ENCODE measurements at regions not wholly inside any gene's neighbourhood (a gene's known extent, or its start where the extent isn't known, plus 50 kb on each side); places are given as distances from the start of the nearest gene placed in this dataset.
"Not testable (repeated sequence)": the region's sequence is repeated elsewhere in the genome, so short reads cannot be mapped to it uniquely, and the experiment has no call there.

DNA sequence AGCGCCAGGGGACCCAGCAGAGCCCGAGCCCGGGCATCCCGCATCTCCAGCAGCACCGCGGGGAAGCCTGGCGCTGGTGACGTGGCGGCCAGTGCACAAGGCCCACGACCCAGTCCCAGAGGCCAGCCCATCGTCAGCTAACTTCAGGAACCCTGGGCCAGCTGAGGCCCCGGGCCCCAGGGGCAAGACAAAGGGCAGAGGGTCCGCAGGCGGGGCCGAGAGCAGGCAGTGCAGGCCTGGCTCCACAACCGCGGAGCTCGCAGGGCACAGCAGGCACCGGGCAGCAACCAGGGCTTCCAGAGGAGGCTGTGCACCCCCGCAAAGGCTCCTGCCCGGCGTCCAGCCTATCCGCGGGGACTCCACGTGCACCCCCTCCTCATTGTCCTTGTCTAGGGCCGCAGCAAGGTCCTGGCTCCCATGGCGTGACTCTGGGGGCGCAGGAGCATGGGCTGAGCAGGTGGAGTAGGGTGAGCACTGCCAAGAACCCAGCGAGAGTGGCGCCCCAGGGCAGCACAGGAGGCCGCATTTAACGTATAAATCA lies 352.5 kb downstream of the KCNJ18 start:
- intact Hi-C loops (cut with DNase I); DNase-seq (ENCODE audit: low spot score): not testable (repeated sequence)

DNA sequence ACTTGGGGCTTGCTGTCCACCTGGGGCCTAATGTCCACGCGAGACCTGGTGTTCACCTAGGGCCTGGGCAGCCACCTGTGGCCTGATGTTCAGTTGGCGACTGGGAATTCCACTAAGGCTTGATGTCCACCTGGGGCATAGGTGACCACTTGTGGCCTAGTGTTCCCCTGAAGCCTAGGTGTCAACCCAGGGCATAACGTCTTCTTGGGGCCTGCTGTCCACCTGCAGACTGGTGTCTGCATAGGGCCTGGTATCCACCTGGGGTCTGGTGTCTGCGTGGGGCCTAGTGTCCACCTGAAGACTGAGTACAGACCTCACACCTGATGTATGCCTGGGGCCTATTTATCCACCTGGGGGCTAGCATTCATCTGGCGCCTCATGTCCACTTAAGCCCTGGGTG lies 355.2 kb downstream of the KCNJ18 start:
- DNase-seq (ENCODE audit: low spot score): not testable (repeated sequence)

DNA sequence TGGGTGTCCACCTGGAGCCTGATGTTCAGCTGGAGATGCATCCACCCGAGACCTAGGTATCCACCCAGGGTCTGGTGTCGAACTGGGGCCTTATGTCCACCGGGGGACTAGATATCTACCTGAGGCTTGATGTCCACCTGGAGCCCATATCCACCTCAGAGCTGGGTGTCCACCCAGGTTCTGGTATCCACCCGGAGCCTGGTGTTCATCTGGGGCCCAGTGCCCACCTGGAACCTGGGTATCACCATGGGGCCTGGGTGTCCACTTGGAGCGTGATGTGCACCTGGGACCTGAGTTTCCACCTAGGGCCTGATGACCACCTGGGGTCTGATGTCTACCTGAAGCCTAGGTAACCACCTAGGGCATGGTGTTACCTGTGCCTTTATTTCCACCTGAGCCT lies 355.9 kb downstream of the KCNJ18 start:
- intact Hi-C loops (cut with DNase I); DNase-seq (ENCODE audit: low spot score): not testable (repeated sequence)

More for the DNA sequence above, 355.2 kb downstream of the KCNJ18 start:
- intact Hi-C loops (cut with DNase I): not testable (repeated sequence)

DNA sequence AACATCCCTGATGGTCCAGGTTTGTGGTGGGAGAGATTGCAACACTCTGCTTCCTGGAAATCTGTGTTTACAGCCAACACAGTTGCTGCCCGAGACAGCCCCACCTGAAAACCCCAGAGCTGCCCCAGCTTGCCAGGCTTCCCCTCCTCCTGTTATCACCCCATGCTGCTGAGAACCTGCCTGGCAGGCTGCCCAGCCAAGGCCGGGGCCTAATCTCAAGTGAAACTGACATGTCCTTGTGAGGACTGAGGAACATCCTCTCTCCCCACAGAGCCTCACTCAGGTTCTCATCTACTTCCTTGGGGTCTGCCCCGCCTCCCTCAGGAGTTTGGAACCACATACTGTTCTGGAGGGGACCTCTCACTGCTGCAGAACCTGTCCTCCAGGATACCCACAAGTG lies 358.4 kb downstream of the KCNJ18 start:
- DNase-seq (ENCODE audit: low spot score); intact Hi-C loops (cut with DNase I): not testable (repeated sequence)

DNA sequence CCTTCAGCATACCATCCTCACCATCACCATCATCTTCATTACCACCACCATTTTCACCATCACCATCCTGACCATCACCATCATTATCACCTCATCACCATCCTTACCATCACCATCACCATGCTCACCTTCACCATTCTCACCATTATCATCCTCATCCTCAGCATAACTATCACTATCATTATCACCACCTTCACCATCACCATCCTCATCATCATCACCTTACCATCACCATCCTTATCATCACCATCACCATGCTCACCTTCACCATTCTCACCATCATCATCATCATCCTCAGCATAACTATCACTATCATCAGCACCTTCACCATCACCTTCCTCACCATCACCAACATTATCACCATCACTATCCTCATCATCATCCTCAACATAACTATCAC lies 360.4 kb downstream of the KCNJ18 start:
- intact Hi-C loops (cut with DNase I); DNase-seq (ENCODE audit: low spot score): not testable (repeated sequence)

DNA sequence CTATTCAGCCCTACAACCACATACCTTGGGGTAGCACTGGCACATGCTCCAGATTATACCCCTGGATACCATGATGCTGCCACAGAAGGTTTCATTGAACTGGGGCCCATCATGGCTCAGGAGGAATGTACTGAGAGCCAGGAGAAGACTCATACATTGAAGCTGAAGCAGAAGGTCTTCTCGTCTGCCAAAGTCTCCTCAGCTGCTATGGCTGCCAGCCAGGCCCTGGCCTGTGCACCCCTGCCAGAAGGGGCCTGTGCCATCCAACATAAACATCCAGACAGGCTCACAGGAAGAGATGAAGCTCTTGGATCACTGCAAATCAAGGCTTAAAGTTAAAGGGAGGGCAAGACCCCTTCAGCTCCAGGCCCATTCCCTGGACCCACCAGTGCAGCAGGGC lies 364.2 kb downstream of the KCNJ18 start:
- DNase-seq (ENCODE audit: low spot score); intact Hi-C loops (cut with DNase I): not testable (repeated sequence)

DNA sequence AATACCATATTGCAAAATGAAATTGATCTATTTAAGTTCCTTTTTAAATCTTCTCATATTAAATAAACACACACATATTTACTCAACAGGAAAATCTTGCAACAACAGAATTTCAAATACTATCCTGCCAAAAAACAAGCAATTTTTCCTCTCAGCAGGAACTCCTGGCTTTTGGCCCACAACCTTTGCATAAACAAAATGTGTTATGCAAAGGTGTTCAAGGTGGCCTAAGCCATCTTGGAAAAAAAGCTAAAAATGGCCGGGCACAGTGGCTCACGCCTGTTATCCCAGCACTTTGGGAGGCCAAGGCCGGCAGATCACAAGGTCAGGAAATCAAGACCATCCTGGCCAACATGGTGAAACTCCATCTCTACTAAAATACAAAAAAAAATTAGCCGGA lies 383.6 kb downstream of the KCNJ18 start:
- DNase-seq (ENCODE audit: low spot score); intact Hi-C loops (cut with DNase I): not testable (repeated sequence)

DNA sequence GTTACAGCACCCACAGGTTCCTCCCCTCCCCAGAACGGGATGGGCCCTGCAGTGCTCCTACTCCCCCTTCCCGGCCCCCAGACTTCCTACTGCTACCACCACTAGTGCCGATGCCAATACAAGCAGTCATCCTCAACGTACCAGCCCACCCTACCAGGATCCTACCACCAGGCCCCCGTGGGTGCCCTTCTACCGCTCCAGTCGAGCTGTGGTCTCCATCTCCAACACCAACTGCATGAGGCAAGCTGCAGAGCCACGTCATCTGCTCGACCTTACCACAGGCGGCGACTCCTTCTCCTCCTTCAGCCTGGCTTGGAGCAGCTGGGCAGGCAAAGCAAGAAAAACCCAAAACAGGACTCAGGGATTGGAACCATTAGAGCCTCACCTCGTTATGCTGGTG lies 396.3 kb downstream of the KCNJ18 start:
- intact Hi-C loops (cut with DNase I); DNase-seq (ENCODE audit: low spot score): not testable (repeated sequence)

DNA sequence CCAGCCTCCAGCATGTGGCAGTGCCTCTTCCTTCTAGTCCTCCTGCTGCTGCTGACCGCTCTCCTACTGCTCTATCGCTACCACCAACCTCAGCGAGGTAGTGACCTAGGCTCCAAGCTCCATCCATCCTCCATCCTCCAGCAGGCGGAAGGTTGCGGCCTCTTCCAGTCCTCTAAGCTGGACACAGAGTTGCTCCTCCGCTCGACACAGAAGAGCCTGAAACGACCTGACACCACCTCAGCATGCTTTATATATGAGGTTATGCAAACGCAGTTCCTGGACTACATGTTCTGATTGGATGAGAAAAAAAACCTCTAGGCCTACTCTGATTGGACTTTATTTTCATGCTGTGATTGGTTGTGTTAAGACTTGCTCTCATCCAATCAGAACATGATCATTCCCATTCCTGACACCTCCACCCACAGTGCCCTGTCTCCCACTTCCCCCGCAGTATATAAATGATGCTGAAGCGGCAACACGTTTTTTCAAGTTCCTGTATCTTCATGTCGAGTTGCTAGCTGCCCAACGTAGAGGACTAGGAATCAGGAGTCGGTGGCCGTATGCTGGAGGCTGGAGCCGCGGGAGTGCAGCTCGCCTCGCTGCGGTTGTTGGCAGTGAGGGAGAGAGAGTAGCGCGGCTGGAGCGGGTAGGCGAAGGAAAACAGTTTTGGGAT lies 398.1 kb downstream of the KCNJ18 start:
- intact Hi-C loops (cut with DNase I): no loop called here
- no peak for DNase-seq (ENCODE audit: low spot score)

DNA sequence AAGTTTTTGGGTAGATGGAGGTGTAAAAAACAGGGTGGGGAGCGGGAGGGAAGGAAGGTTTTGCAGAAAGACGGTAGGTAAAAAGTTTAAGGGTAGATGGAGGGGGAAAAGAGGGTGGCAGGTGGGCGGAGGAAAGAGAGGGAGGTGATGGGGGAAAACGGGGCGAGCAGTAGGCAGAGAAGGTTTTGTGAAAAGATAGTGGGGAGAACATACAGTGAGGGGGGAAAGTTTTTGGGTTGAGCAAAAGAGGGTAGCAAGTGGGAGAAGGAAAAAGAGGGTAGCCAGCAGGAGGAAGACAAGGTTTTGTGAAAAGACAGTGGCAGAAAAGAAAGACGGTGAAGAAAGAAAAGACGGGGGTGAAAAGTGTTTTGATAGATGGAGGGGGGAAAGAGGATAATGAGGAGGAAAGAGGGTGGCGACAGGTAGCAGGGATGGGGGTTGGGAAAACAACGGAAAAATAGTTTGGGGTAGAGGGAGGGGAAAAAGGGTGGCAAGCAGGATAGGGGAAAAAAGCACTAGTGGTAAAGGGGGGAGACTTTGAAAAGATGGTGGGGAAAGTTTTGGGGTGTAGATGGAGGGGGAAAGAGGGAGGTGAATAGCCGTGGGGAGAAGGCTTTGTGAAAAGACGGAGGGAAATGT lies 398.8 kb downstream of the KCNJ18 start:
- DNase-seq (ENCODE audit: low spot score); intact Hi-C loops (cut with DNase I): not testable (repeated sequence)

DNA sequence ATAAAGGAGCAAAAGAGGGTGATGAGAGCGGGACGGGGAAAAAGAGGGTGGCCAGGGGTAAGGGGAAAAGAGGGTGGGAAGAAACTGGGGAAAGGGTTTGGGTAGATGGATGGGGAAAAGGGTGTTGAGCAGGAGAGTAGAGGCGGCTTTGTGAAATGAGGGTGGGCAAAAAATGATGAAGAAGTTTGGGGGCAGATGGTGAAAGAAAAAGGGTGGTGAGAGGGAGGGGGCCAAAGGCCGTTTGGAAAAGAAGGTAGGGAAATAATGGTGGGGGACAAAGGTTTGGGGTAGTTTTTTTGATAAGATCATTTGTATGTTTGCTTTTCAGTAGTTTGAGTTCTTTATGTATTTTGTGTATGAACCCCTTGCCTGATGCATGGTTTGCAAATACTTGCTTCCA lies 399.5 kb downstream of the KCNJ18 start:
- DNase-seq (ENCODE audit: low spot score); intact Hi-C loops (cut with DNase I): not testable (repeated sequence)

DNA sequence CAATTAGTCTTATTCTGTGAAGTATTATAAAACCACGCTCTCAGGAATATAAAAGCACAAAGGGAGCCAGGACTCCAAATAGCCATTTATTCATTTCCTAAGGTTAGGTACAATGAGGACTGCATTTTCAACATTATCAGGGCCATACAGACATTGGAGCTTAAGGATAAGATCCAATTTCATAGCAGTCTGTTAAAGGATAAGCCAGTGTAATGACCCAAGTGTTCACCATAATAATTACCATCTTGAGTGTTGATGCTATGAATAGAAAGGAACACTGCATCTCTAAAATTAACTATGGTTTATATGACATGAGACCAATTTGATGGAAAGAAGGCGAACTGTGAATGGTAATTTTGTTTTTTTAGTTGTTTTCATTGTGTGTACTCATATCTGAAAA lies 403.1 kb downstream of the KCNJ18 start:
- DNase-seq (ENCODE audit: low spot score); intact Hi-C loops (cut with DNase I): not testable (repeated sequence)

DNA sequence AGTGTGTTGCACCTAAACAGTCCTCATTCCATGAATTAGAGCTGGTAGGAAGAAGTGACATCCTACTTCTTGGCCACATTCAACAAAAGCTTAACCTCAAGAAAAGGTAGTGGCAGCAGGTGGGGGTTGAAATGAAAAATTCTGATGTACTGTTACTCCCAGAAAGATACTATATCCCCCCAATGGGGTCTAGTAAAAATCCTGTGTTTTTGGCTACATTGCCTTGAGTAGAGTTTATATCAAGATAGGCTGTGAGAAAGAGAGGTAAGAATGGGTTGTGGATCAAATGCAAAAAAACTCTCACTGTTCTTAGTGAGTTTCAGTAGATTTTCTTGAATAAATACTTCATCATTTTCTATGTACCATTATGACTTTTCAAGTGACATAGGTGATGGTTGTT lies 407.3 kb downstream of the KCNJ18 start:
- DNase-seq (ENCODE audit: low spot score); intact Hi-C loops (cut with DNase I): not testable (repeated sequence)

DNA sequence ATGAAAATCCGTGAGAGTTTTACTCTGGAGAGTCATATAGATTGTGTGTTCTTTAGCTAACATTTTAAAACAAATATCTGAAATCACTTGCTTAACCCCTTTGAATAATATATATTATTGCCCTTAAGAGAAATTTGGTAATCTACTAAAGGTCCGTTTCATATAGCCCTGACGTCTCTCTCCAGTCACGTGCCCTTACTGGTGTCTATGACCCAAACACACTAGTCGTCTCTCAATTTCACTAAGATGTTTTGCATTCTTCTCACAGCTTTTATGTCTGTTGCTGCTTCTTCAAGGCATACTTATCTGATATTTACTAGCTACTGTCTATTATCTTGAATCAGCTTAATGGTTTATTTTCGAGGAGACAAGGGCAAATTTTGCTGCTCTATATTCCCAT lies 409.9 kb downstream of the KCNJ18 start:
- DNase-seq (ENCODE audit: low spot score): no peak
- intact Hi-C loops (cut with DNase I): no loop called here

DNA sequence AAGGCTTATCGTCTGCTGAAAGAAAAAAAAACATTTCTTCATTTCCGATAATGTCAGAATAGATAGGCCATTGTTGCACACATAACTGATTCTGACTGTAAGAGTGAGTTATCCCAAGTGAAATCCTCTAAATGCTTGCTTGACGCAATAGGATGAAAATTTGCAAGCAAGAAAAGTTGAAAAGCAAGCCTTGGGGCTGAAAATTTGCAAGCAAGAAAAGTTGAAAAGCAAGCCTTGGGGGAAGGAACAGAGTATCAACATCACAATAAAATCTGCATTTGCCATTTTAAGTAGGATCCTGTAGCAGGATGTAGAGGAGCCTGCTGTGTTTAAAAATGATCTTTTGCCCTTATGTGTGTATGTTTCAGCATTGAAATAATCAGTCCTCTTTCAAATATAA lies 424.4 kb downstream of the KCNJ18 start:
- intact Hi-C loops (cut with DNase I); DNase-seq (ENCODE audit: low spot score): not testable (repeated sequence)

DNA sequence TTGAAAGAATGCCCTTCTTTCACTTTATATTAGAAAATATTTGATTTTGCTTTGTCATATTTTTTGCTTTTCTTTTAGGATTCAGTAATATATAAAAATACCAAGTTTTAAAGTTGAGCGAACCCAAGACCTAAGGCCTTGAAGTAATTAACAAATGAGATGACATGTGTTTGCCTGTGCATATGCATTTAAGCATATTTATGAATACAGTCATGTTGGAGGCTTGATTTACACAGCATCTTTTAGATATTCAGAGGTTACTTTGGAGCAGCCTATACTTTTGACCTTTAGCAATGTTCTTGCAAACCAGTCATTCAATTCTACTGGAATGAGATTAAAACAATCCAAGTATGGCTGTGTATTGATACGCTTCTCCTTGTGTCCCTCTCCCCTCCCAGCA lies 425.1 kb downstream of the KCNJ18 start:
- DNase-seq (ENCODE audit: low spot score); intact Hi-C loops (cut with DNase I): not testable (repeated sequence)

DNA sequence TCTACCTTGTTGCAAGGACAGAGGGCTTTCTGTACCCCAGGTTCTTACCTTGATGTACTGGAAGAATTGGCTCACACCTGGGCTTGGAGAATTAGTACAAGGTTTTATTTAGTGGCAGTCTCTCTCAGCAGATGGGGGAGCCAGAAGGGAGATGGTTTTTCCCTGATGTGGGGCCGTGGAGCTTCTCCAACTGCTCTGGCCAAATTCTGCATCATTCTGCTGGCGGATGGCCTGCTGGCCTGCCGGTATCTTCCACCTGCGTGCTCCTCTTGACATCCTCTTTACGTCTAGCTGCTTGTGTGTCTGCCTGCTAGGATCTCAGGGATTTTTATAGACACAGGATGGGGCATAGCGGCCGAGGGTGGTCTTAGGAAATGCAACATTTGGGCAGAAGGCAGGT lies 426.7 kb downstream of the KCNJ18 start:
- intact Hi-C loops (cut with DNase I); DNase-seq (ENCODE audit: low spot score): not testable (repeated sequence)

DNA sequence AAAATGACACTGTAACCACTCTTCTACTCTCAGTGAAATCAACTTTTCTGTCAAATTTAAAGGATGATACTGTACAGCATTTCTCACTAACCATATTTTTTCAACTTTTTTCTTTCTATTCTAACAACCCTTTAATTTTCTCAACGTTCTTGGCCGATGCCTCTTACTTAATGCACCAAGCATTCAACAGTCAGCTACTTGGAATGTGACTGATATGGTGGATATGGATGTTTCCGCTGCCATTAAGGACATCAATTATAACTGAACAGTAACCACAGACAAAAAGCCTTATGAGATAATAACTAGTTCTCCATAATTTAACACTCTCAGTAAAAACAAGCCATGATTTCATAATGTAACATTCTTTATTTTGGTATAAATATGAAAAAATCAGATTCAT lies 427.4 kb downstream of the KCNJ18 start:
- intact Hi-C loops (cut with DNase I); DNase-seq (ENCODE audit: low spot score): not testable (repeated sequence)

DNA sequence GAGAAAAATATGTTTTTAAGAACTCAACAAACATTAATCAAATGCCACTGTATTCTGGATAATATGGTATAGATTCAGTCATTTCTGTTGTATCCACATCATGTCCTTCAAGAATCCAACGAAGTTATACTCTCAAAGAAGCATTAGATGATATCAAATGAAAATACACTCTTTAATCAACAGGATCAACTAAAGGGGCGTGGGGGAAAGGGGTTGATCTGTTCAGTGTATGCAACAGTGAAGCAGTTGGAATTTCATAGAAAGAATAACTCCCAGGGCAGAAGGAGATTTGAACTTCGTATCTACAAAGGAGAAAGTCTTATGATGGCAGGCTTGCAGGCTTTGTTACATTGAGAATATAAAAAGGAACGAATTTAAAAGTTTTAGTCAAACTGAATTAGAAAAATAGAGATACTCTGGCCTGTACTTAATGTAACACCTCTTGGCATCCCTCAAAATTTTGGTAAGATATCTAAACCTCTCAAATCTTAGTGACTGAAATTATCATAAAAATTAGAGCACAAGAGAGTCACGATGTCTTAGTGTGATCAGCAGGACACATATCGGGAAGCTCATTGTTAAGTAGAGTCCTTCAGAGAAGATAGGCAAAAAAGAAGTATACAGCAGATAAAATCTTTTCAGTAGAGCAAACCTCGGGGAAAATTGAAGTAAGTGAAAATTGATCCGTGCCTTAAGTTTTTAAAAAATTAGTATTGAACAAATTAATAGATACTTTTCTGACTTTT lies 431.4 kb downstream of the KCNJ18 start:
- DNase-seq (ENCODE audit: low spot score): no peak
- intact Hi-C loops (cut with DNase I): no loop called here

DNA sequence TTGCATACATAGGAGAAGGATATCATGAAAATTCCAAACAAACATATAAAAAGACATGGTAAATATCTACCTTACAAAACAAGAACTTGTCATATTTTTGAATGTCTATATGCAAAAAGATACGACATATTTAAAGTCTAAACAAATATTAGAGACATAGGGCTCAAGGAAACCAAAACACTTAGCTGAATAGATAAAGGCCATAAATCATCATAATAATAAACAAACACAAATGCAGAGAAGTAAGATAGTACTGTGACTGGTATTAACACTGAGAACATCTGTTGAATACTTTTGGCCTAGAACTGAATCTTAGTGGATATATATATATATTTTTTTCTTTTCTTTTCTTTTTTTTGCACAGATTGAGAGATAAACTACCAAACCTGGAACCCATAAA lies 435.8 kb downstream of the KCNJ18 start:
- no peak for DNase-seq (ENCODE audit: low spot score)
- intact Hi-C loops (cut with DNase I): no loop called here

Data from posterior vena cava (tissue), 2 donors.